K562 (cell line): ENCODE measurements at regions not wholly inside any gene's neighbourhood (a gene's known extent, or its start where the extent isn't known, plus 50 kb on each side); places are given as distances from the start of the nearest gene placed in this dataset.

Experiments
- ATAC-seq: fragments of 200-7000 bp; cut with Tn5 transposase; 3 replicates; pipeline ENCODE4 v1.9.1; 2020; ENCODE audit warnings: moderate library complexity
- BruUV-seq: library from RNA; stranded (reverse); fragments of 400-500 nt; replicated peaks from 2 replicates; lab custom pipeline; 2021; lab: Mats Ljungman, UMichigan
- CTCF ChIA-PET: fragments of 300-600 bp; formaldehyde crosslinking; extraction: SDS; loops from one replicate; lab custom pipeline; 2021; ENCODE audit warnings: low intra/inter-chr PET ratio; lab: Yijun Ruan, JAX
- POLR2A ChIA-PET: fragments of 300-600, 350-650 bp; sonication (Branson Sonifier 250); formaldehyde crosslinking; extraction: SDS; loops from one replicate; lab custom pipeline; 2021; ENCODE audit warnings: antibody characterized with exemption, inconsistent platforms; lab: Yijun Ruan, JAX
- DNase-seq, 4 experiments: peaks; one replicate each; pipeline versions ENCODE4 v3.0.0 to v3.0.0-alpha.2; 2011 to 2018; ENCODE audit warnings: low spot score in 3 of 4, mixed read lengths in 3 of 4; ENCODE audit errors: extremely low read depth in 1 of 4
- FAIRE-seq: peaks from 2 replicates; lab custom pipeline; 2011; peaks lifted over from hg19 to GRCh38; lab: Jason Lieb, UNC
- H2AFZ ChIP-seq: 2 replicates; pipeline ENCODE4 v1.6.0; 2011; ENCODE audit warnings: low read depth, low read length, control low read depth, inconsistent platforms
- H3K27ac ChIP-seq: fragments of 200-600 bp; 3 replicates; pipeline ENCODE4 v1.8.0; 2011; ENCODE audit warnings: low read depth, mild to moderate bottlenecking, control low read depth, inconsistent platforms, low read length, moderate library complexity, mixed read lengths; ENCODE audit errors: extremely low read depth
- H3K27me3 ChIP-seq, 2 experiments: fragments of 300-600 bp in 1 of 2; 2 replicates in 1 of 2; 3 replicates in 1 of 2; pipeline versions ENCODE4 v1.6.0 to v1.8.0; 2011; ENCODE audit warnings: inconsistent platforms in 2 of 2, low read length in 2 of 2, mild to moderate bottlenecking in 1 of 2, mixed read lengths in 1 of 2, moderate library complexity in 1 of 2; ENCODE audit not compliant: control insufficient read depth in 2 of 2, insufficient read depth in 2 of 2
- H3K36me3 ChIP-seq: fragments of 300-600 bp; 3 replicates; pipeline ENCODE4 v1.8.0; 2011; ENCODE audit warnings: mild to moderate bottlenecking, low read length, inconsistent platforms; ENCODE audit not compliant: control insufficient read depth, insufficient read depth
- H3K4me1 ChIP-seq, 2 experiments: fragments of 200-600 bp in 1 of 2; replicated peaks in 1 of 2; 2 replicates in 1 of 2; 3 replicates in 1 of 2; pipeline versions ENCODE4 v1.5.1 to v1.8.0; 2011; ENCODE audit warnings: inconsistent platforms in 2 of 2, low read length in 2 of 2, mild to moderate bottlenecking in 1 of 2, mixed read lengths in 1 of 2, moderate library complexity in 1 of 2; ENCODE audit not compliant: control insufficient read depth in 2 of 2, insufficient read depth in 2 of 2
- H3K4me2 ChIP-seq: 2 replicates; pipeline ENCODE4 v1.6.1; 2011; ENCODE audit warnings: low read length, control low read depth, inconsistent platforms, mixed read lengths; ENCODE audit not compliant: insufficient read depth
- H3K4me3 ChIP-seq: fragments of 200-600 bp; sonication (generic), shearing (Covaris generic); 2 replicates; pipeline ENCODE4 v1.5.1; 2016; ENCODE audit warnings: control low read depth, inconsistent platforms
- H3K79me2 ChIP-seq: fragments of 200-600 bp; 3 replicates; pipeline ENCODE4 v1.8.0; 2011; ENCODE audit warnings: low read length, inconsistent platforms; ENCODE audit not compliant: control insufficient read depth, insufficient read depth
- H3K9ac ChIP-seq, 2 experiments: 2 replicates each; pipeline versions ENCODE4 v1.6.0 to v1.6.1; 2011; ENCODE audit warnings: low read depth in 2 of 2, low read length in 2 of 2, control low read depth in 1 of 2, inconsistent platforms in 1 of 2, mild to moderate bottlenecking in 1 of 2, mixed read lengths in 1 of 2; ENCODE audit not compliant: insufficient read depth in 1 of 2
- H3K9me1 ChIP-seq: one replicate; pipeline ENCODE4 v1.6.0; 2011; ENCODE audit warnings: inconsistent platforms, mild to moderate bottlenecking, low read length, moderate library complexity; ENCODE audit not compliant: control insufficient read depth, insufficient read depth
- H3K9me3 ChIP-seq: replicated peaks from 2 replicates; pipeline ENCODE4 v1.5.1; 2011; ENCODE audit warnings: low read depth, low read length, inconsistent platforms; ENCODE audit not compliant: control insufficient read depth, insufficient read depth
- H4K20me1 ChIP-seq: replicated peaks from 2 replicates; pipeline ENCODE4 v1.6.1; 2011; ENCODE audit warnings: low read length, inconsistent platforms, mixed read lengths; ENCODE audit not compliant: control insufficient read depth, insufficient read depth
- HCFC1 ChIP-seq: IDR thresholded peaks from 2 replicates; pipeline ENCODE4 v1.6.1; 2012; ENCODE audit warnings: low read depth, low read length, improper control_type of control experiment
- KAT2B ChIP-seq: IDR thresholded peaks from one replicate; pipeline ENCODE4 v1.6.1; 2012; ENCODE audit warnings: low read depth, mild to moderate bottlenecking, control low read depth, inconsistent platforms, low read length, moderate library complexity
- PHB2 ChIP-seq: fragments of 450-650 bp; IDR thresholded peaks from 2 replicates; pipeline ENCODE4 v1.6.1; 2017; ENCODE audit warnings: low read depth
- RBM15 ChIP-seq: fragments of 200-400 bp; formaldehyde crosslinking; IDR thresholded peaks from 2 replicates; pipeline ENCODE4 v1.6.1; 2018; ENCODE audit warnings: mild to moderate bottlenecking, low read length, moderate library complexity; ENCODE audit not compliant: insufficient read depth
- RNF2 ChIP-seq: sonication (generic); IDR thresholded peaks from 2 replicates; pipeline ENCODE4 v1.6.1; 2016
- SMAD3 ChIP-seq: fragments of 450-650 bp; formaldehyde crosslinking; conservative IDR thresholded peaks from 2 replicates; pipeline ENCODE4 v1.4.0; 2020; ENCODE audit warnings: mild to moderate bottlenecking
- WGBS: fragments of 100-300 bp; shearing (Covaris generic); methylation state at CpG from one replicate; pipeline ENCODE4 v1.1.6; 2016; ENCODE audit warnings: low coverage, mixed read lengths; ENCODE audit not compliant: insufficient coverage; ENCODE audit errors: missing lambda C conversion rate; 5-methylcytosine and 5-hydroxymethylcytosine counted together
- in situ Hi-C: fragments of 300-500 bp; cut with MboI; formaldehyde crosslinking; loops from 4 replicates; pipeline ENCODE4 v1.15.0; 2018; ENCODE audit warnings: inconsistent platforms, mixed read lengths
- intact Hi-C: fragments of 100-400 bp; cut with micrococcal nuclease; formaldehyde crosslinking; loops from 2 replicates; pipeline ENCODE4 v1.14.2; 2022
- TF ChIP-seq, protein P1 (sequence below): sonication (generic); formaldehyde crosslinking; IDR thresholded peaks from 2 replicates; pipeline ENCODE4 v1.8.0; 2023; ENCODE audit warnings: missing genetic modification reagents, mild to moderate bottlenecking, borderline replicate concordance
- TF ChIP-seq, protein P2 (sequence below), 2 experiments: fragments of 450-650 bp in 1 of 2; sonication (generic) in 1 of 2; formaldehyde crosslinking in 1 of 2; IDR thresholded peaks in 1 of 2; conservative IDR thresholded peaks in 1 of 2; 2 replicates each; pipeline versions ENCODE4 v1.6.1 to v1.8.1; 2016 to 2023; ENCODE audit warnings: mild to moderate bottlenecking in 2 of 2, moderate library complexity in 2 of 2, inconsistent platforms in 1 of 2, missing genetic modification reagents in 1 of 2
- TF ChIP-seq, protein P3 (sequence below): fragments of 450-650 bp; IDR thresholded peaks from 2 replicates; pipeline ENCODE4 v1.6.1; 2016; ENCODE audit warnings: low read depth, mild to moderate bottlenecking, moderate library complexity

GRCh38 chr2:123720760-123721159 is 304.3 kb upstream of the CNTNAP5 start:
- BruUV-seq: no TSS peak

GRCh38 chr2:123723706-123724105 is 301.4 kb upstream of the CNTNAP5 start:
- Histone ChIP-seq H3K9ac (no peak overlapping the region), H3K27me3 (no peaks in the 10 kb centered on the region), H3K36me3 (no peaks in the 10 kb centered on the region), H3K4me3 (no peak overlapping the region), H3K4me2 (no peak overlapping the region), H3K9me1 (no peaks in the 10 kb centered on the region), H3K79me2 (no peaks in the 10 kb centered on the region), H2AFZ (no peak overlapping the region), H4K20me1 (no peaks in the 10 kb centered on the region), H3K9me3 (no peaks in the 10 kb centered on the region; the same call in 1 of the 2 replicates), H3K4me1 (no peaks in the 10 kb centered on the region), H3K27ac (no peak overlapping the region)
- WGBS: 0% methylated on average over 2 of the region's 2 CpGs
- intact Hi-C loops: no loop called here
- ChIA-PET POLR2A (no interaction called here), CTCF (no interaction called here)
- ATAC-seq (no peak), FAIRE-seq (no peak), DNase-seq (no peak)
- BruUV-seq: no TSS peak
- in situ Hi-C loops: no loop called here
- TF ChIP-seq SMAD3 (CRISPR knock-in tag): no peak
- TF ChIP-seq, protein P1, sequence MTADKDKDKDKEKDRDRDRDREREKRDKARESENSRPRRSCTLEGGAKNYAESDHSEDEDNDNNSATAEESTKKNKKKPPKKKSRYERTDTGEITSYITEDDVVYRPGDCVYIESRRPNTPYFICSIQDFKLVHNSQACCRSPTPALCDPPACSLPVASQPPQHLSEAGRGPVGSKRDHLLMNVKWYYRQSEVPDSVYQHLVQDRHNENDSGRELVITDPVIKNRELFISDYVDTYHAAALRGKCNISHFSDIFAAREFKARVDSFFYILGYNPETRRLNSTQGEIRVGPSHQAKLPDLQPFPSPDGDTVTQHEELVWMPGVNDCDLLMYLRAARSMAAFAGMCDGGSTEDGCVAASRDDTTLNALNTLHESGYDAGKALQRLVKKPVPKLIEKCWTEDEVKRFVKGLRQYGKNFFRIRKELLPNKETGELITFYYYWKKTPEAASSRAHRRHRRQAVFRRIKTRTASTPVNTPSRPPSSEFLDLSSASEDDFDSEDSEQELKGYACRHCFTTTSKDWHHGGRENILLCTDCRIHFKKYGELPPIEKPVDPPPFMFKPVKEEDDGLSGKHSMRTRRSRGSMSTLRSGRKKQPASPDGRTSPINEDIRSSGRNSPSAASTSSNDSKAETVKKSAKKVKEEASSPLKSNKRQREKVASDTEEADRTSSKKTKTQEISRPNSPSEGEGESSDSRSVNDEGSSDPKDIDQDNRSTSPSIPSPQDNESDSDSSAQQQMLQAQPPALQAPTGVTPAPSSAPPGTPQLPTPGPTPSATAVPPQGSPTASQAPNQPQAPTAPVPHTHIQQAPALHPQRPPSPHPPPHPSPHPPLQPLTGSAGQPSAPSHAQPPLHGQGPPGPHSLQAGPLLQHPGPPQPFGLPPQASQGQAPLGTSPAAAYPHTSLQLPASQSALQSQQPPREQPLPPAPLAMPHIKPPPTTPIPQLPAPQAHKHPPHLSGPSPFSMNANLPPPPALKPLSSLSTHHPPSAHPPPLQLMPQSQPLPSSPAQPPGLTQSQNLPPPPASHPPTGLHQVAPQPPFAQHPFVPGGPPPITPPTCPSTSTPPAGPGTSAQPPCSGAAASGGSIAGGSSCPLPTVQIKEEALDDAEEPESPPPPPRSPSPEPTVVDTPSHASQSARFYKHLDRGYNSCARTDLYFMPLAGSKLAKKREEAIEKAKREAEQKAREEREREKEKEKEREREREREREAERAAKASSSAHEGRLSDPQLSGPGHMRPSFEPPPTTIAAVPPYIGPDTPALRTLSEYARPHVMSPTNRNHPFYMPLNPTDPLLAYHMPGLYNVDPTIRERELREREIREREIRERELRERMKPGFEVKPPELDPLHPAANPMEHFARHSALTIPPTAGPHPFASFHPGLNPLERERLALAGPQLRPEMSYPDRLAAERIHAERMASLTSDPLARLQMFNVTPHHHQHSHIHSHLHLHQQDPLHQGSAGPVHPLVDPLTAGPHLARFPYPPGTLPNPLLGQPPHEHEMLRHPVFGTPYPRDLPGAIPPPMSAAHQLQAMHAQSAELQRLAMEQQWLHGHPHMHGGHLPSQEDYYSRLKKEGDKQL (CRISPR knock-in tag): no peak
- no peak for TF ChIP-seq PHB2
- TF ChIP-seq, protein P2, sequence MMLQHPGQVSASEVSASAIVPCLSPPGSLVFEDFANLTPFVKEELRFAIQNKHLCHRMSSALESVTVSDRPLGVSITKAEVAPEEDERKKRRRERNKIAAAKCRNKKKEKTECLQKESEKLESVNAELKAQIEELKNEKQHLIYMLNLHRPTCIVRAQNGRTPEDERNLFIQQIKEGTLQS (IDR thresholded peaks at IDR 0.05): no peak
- TF ChIP-seq, protein P2 (CRISPR knock-in tag; conservative IDR thresholded peaks at IDR 0.05): no peak
- TF ChIP-seq, protein P3, sequence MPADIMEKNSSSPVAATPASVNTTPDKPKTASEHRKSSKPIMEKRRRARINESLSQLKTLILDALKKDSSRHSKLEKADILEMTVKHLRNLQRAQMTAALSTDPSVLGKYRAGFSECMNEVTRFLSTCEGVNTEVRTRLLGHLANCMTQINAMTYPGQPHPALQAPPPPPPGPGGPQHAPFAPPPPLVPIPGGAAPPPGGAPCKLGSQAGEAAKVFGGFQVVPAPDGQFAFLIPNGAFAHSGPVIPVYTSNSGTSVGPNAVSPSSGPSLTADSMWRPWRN: no peak
- no peak for TF ChIP-seq KAT2B
- TF ChIP-seq RNF2: no peak
- no peak for TF ChIP-seq HCFC1
- TF ChIP-seq RBM15: no peak

More at GRCh38 chr2:123720760-123721159, 304.3 kb upstream of the CNTNAP5 start:
- no peak overlapping the region for H3K9ac ChIP-seq
- H4K20me1 ChIP-seq: no peaks in the 10 kb centered on the region
- in situ Hi-C loops: no loop called here
- CTCF ChIA-PET: no interaction called here
- TF ChIP-seq PHB2: no peak
- TF ChIP-seq, all 486 proteins: peak for 0
- Histone ChIP-seq H3K27me3 (no peaks in the 10 kb centered on the region), H3K36me3 (no peaks in the 10 kb centered on the region), H3K9me3 (no peaks in the 10 kb centered on the region; the same call in 1 of the 2 replicates), H2AFZ (no peak overlapping the region), H3K4me3 (no peak overlapping the region), H3K4me2 (no peak overlapping the region), H3K27ac (no peak overlapping the region), H3K79me2 (no peaks in the 10 kb centered on the region), H3K9me1 (no peaks in the 10 kb centered on the region), H3K4me1 (no peaks in the 10 kb centered on the region)
- WGBS: 2% methylated on average over 4 of the region's 4 CpGs
- no peak for ATAC-seq
- DNase-seq: no peak
- FAIRE-seq: no peak
- POLR2A ChIA-PET: no interaction called here
- intact Hi-C loops: no loop called here
